Upper lobe of left lung (tissue), 4 donors: ENCODE measurements at regions not wholly inside any gene's neighbourhood (a gene's known extent, or its start where the extent isn't known, plus 50 kb on each side); places are given as distances from the start of the nearest gene placed in this dataset.

Experiments
- POLR2A ChIP-seq, 4 donors: fragments of 450-650 bp; IDR thresholded peaks; one replicate each; pipeline ENCODE4 v1.5.1; 2016 to 2017; ENCODE audit warnings: antibody characterized with exemption in 4 of 4, mild to moderate bottlenecking in 2 of 4
- TF ChIP-seq, protein P1 (sequence below), 6 experiments: fragments of 450-650 bp in 4 of 6; fragments of 200-600 bp in 2 of 6; sonication (generic) in 2 of 6; IDR thresholded peaks; one replicate each; pipeline ENCODE4 v1.5.1; 2016 to 2019; ENCODE audit warnings: antibody characterized with exemption in 6 of 6

DNA sequence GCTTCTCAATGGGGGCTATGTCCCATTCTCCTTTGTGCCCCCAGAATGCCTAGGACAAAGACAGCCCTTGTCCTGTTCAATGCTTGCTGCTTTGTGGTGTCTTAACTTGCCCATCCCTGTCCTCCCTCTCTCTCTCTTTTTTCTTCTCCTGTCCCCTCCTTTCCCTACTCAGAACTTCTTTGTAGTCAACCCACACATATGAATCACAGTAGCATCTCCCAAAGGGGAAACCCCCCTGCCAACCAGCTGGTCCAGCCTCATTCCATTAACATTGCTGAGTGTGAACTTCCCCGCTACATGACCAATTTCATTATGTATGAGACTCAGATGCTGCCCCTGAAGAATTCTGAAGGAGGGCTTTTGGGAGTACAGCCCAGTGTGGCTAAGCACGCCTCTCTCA lies 408.3 kb downstream of the ENC1 start:
- TF ChIP-seq, protein P1, sequence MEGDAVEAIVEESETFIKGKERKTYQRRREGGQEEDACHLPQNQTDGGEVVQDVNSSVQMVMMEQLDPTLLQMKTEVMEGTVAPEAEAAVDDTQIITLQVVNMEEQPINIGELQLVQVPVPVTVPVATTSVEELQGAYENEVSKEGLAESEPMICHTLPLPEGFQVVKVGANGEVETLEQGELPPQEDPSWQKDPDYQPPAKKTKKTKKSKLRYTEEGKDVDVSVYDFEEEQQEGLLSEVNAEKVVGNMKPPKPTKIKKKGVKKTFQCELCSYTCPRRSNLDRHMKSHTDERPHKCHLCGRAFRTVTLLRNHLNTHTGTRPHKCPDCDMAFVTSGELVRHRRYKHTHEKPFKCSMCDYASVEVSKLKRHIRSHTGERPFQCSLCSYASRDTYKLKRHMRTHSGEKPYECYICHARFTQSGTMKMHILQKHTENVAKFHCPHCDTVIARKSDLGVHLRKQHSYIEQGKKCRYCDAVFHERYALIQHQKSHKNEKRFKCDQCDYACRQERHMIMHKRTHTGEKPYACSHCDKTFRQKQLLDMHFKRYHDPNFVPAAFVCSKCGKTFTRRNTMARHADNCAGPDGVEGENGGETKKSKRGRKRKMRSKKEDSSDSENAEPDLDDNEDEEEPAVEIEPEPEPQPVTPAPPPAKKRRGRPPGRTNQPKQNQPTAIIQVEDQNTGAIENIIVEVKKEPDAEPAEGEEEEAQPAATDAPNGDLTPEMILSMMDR (IDR thresholded peaks at IDR 0.05): no peak
- TF ChIP-seq POLR2A (IDR thresholded peaks at IDR 0.05): no peak
